ENCODE measurements at regions not wholly inside any gene's neighbourhood (a gene's known extent, or its start where the extent isn't known, plus 50 kb on each side); places are given as distances from the start of the nearest gene placed in this dataset.

GRCh38 chr1:72837781-72838180 lies 555.4 kb upstream of the NEGR1 start (continued):
- TF ChIP-seq, protein P1, sequence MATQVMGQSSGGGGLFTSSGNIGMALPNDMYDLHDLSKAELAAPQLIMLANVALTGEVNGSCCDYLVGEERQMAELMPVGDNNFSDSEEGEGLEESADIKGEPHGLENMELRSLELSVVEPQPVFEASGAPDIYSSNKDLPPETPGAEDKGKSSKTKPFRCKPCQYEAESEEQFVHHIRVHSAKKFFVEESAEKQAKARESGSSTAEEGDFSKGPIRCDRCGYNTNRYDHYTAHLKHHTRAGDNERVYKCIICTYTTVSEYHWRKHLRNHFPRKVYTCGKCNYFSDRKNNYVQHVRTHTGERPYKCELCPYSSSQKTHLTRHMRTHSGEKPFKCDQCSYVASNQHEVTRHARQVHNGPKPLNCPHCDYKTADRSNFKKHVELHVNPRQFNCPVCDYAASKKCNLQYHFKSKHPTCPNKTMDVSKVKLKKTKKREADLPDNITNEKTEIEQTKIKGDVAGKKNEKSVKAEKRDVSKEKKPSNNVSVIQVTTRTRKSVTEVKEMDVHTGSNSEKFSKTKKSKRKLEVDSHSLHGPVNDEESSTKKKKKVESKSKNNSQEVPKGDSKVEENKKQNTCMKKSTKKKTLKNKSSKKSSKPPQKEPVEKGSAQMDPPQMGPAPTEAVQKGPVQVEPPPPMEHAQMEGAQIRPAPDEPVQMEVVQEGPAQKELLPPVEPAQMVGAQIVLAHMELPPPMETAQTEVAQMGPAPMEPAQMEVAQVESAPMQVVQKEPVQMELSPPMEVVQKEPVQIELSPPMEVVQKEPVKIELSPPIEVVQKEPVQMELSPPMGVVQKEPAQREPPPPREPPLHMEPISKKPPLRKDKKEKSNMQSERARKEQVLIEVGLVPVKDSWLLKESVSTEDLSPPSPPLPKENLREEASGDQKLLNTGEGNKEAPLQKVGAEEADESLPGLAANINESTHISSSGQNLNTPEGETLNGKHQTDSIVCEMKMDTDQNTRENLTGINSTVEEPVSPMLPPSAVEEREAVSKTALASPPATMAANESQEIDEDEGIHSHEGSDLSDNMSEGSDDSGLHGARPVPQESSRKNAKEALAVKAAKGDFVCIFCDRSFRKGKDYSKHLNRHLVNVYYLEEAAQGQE (IDR thresholded peaks at IDR 0.05; ENCODE audit: low read depth, low read length): no peak
- TF ChIP-seq FOXM1 (IDR thresholded peaks at IDR 0.05; ENCODE audit: low read depth, low read length) (no peak), NBN (IDR thresholded peaks at IDR 0.05) (no peak), TCF12 (IDR thresholded peaks at IDR 0.05; ENCODE audit: low read depth, low read length) (no peak), HDGF (IDR thresholded peaks at IDR 0.05) (no peak), NFXL1 (IDR thresholded peaks at IDR 0.05; ENCODE audit: borderline replicate concordance) (no peak), ZSCAN29 (IDR thresholded peaks at IDR 0.05) (no peak), HCFC1 (IDR thresholded peaks at IDR 0.05; ENCODE audit: low read length) (no peak), MYB (IDR thresholded peaks at IDR 0.05; ENCODE audit: borderline replicate concordance, low read depth, low read length) (no peak), TBL1XR1 (IDR thresholded peaks at IDR 0.05; ENCODE audit: low read depth, low read length) (no peak), ZNF622 (IDR thresholded peaks at IDR 0.05) (no peak)
- TF ChIP-seq, protein P2, sequence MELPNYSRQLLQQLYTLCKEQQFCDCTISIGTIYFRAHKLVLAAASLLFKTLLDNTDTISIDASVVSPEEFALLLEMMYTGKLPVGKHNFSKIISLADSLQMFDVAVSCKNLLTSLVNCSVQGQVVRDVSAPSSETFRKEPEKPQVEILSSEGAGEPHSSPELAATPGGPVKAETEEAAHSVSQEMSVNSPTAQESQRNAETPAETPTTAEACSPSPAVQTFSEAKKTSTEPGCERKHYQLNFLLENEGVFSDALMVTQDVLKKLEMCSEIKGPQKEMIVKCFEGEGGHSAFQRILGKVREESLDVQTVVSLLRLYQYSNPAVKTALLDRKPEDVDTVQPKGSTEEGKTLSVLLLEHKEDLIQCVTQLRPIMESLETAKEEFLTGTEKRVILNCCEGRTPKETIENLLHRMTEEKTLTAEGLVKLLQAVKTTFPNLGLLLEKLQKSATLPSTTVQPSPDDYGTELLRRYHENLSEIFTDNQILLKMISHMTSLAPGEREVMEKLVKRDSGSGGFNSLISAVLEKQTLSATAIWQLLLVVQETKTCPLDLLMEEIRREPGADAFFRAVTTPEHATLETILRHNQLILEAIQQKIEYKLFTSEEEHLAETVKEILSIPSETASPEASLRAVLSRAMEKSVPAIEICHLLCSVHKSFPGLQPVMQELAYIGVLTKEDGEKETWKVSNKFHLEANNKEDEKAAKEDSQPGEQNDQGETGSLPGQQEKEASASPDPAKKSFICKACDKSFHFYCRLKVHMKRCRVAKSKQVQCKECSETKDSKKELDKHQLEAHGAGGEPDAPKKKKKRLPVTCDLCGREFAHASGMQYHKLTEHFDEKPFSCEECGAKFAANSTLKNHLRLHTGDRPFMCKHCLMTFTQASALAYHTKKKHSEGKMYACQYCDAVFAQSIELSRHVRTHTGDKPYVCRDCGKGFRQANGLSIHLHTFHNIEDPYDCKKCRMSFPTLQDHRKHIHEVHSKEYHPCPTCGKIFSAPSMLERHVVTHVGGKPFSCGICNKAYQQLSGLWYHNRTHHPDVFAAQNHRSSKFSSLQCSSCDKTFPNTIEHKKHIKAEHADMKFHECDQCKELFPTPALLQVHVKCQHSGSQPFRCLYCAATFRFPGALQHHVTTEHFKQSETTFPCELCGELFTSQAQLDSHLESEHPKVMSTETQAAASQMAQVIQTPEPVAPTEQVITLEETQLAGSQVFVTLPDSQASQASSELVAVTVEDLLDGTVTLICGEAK (IDR thresholded peaks at IDR 0.05; ENCODE audit: borderline replicate concordance): no peak
- TF ChIP-seq, protein P3, sequence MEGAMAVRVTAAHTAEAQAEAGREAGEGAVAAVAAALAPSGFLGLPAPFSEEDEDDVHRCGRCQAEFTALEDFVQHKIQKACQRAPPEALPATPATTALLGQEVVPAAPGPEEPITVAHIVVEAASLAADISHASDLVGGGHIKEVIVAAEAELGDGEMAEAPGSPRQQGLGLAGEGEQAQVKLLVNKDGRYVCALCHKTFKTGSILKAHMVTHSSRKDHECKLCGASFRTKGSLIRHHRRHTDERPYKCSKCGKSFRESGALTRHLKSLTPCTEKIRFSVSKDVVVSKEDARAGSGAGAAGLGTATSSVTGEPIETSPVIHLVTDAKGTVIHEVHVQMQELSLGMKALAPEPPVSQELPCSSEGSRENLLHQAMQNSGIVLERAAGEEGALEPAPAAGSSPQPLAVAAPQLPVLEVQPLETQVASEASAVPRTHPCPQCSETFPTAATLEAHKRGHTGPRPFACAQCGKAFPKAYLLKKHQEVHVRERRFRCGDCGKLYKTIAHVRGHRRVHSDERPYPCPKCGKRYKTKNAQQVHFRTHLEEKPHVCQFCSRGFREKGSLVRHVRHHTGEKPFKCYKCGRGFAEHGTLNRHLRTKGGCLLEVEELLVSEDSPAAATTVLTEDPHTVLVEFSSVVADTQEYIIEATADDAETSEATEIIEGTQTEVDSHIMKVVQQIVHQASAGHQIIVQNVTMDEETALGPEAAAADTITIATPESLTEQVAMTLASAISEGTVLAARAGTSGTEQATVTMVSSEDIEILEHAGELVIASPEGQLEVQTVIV (IDR thresholded peaks at IDR 0.05; ENCODE audit: borderline replicate concordance, partially characterized antibody): no peak
- TF ChIP-seq, protein P4, sequence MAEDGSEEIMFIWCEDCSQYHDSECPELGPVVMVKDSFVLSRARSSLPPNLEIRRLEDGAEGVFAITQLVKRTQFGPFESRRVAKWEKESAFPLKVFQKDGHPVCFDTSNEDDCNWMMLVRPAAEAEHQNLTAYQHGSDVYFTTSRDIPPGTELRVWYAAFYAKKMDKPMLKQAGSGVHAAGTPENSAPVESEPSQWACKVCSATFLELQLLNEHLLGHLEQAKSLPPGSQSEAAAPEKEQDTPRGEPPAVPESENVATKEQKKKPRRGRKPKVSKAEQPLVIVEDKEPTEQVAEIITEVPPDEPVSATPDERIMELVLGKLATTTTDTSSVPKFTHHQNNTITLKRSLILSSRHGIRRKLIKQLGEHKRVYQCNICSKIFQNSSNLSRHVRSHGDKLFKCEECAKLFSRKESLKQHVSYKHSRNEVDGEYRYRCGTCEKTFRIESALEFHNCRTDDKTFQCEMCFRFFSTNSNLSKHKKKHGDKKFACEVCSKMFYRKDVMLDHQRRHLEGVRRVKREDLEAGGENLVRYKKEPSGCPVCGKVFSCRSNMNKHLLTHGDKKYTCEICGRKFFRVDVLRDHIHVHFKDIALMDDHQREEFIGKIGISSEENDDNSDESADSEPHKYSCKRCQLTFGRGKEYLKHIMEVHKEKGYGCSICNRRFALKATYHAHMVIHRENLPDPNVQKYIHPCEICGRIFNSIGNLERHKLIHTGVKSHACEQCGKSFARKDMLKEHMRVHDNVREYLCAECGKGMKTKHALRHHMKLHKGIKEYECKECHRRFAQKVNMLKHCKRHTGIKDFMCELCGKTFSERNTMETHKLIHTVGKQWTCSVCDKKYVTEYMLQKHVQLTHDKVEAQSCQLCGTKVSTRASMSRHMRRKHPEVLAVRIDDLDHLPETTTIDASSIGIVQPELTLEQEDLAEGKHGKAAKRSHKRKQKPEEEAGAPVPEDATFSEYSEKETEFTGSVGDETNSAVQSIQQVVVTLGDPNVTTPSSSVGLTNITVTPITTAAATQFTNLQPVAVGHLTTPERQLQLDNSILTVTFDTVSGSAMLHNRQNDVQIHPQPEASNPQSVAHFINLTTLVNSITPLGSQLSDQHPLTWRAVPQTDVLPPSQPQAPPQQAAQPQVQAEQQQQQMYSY (CRISPR knock-in tag; IDR thresholded peaks at IDR 0.05): no peak
